ENCODE measurements at regions not wholly inside any gene's neighbourhood (a gene's known extent, or its start where the extent isn't known, plus 50 kb on each side); places are given as distances from the start of the nearest gene placed in this dataset.
"Not testable (repeated sequence)": the region's sequence is repeated elsewhere in the genome, so short reads cannot be mapped to it uniquely, and the experiment has no call there.

DNA sequence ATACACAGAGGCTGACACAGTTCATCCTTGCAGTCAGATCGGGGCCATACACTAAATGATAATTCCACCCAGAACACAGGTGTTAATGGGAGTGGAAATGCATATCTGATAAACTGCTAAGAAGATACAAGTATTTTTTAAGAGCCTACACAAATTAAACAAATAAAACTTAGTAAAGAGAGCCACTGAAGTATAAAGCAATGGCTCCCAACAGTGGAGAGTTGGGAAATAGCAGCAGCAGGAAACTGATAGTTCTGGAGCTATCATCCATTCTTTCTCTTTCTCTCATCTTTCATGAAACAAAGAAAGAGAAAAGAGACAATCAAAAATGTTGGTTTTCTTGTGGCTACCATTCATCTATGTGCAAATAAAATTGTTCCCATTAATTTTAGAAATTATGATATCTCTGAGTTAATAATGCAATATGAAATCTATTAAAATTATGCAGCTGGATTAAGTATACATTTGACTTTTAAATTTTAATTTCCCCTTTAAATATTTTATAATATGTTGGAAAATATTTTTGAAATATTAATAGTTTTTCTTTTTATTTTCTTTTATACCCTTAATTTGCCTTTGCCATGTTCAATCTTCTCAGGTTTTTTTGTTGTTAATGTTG, 120.8 kb downstream of the EMB start:
- TF ChIP-seq POLR2AphosphoS5 (IDR thresholded peaks at IDR 0.05; ENCODE audit: insufficient read depth in 1 of 2, low read depth in 1 of 2) (no peak), POLR2A (IDR thresholded peaks at IDR 0.05) (no peak)
- TF ChIP-seq, protein P1, sequence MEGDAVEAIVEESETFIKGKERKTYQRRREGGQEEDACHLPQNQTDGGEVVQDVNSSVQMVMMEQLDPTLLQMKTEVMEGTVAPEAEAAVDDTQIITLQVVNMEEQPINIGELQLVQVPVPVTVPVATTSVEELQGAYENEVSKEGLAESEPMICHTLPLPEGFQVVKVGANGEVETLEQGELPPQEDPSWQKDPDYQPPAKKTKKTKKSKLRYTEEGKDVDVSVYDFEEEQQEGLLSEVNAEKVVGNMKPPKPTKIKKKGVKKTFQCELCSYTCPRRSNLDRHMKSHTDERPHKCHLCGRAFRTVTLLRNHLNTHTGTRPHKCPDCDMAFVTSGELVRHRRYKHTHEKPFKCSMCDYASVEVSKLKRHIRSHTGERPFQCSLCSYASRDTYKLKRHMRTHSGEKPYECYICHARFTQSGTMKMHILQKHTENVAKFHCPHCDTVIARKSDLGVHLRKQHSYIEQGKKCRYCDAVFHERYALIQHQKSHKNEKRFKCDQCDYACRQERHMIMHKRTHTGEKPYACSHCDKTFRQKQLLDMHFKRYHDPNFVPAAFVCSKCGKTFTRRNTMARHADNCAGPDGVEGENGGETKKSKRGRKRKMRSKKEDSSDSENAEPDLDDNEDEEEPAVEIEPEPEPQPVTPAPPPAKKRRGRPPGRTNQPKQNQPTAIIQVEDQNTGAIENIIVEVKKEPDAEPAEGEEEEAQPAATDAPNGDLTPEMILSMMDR (IDR thresholded peaks at IDR 0.05) = no peak

DNA sequence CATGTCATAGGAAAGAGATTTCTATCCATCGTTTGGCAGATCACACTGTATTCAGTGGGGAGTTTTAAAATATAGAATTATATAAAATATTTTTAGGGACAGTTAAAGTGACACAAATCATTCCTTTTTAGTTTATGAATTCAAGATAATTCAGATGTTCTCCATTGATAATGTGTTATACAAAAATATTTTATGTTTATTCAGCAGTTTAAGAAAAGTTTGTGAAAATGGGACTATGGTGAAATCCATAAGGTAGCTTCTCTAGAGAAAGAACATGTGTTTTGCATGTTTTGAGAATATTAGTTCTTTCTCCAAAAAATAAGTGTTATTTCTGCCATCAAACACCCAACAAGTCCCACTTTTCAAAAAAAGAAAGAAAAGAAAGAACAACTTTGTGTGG, 122.9 kb downstream of the EMB start:
- no peaks in the 10 kb centered on the region for H3K9me3 ChIP-seq
- no peak for TF ChIP-seq POLR2AphosphoS5 (IDR thresholded peaks at IDR 0.05; ENCODE audit: insufficient read depth in 1 of 2, low read depth in 1 of 2)
- no peaks in the 10 kb centered on the region for H3K4me1 ChIP-seq
- intact Hi-C loops (cut with DNase I) = no loop called here
- DNase-seq (ENCODE audit: extremely low spot score in 2 of 2) = no peak
- no peaks in the 10 kb centered on the region for H3K27me3 ChIP-seq
- no peaks in the 10 kb centered on the region for H3K36me3 ChIP-seq
- no peak overlapping the region for H3K27ac ChIP-seq
- no peak overlapping the region for H3K4me3 ChIP-seq

More for the DNA sequence above, 120.8 kb downstream of the EMB start:
- no peak for DNase-seq (ENCODE audit: extremely low spot score in 2 of 2)
- no peak overlapping the region for H3K27ac ChIP-seq
- H3K4me3 ChIP-seq = no peak overlapping the region
- no peaks in the 10 kb centered on the region for H3K4me1 ChIP-seq
- H3K36me3 ChIP-seq = no peaks in the 10 kb centered on the region
- no peaks in the 10 kb centered on the region for H3K9me3 ChIP-seq
- intact Hi-C loops (cut with DNase I) = no loop called here
- H3K27me3 ChIP-seq = no peaks in the 10 kb centered on the region

DNA sequence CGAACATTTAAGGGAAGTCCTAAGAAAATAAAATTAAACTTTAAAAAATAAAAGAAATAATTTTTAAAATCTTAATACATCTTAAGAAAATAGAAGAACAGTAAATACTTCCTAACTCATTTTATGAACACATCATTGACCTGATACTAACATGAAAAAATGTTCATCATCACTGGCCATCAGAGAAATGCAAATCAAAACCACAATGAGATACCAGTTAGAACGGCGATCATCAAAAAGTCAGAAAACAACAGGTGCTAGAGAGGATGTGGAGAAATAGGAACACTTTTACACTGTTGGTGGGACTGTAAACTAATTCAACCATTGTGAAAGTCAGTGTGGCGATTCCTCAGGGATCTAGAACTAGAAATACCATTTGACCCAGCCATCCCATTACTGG, 134.6 kb downstream of the EMB start:
- H3K4me3 ChIP-seq; H3K36me3 ChIP-seq; H3K27ac ChIP-seq; intact Hi-C loops (cut with DNase I); H3K4me1 ChIP-seq; H3K27me3 ChIP-seq; DNase-seq (ENCODE audit: extremely low spot score in 2 of 2); H3K9me3 ChIP-seq: not testable (repeated sequence)

DNA sequence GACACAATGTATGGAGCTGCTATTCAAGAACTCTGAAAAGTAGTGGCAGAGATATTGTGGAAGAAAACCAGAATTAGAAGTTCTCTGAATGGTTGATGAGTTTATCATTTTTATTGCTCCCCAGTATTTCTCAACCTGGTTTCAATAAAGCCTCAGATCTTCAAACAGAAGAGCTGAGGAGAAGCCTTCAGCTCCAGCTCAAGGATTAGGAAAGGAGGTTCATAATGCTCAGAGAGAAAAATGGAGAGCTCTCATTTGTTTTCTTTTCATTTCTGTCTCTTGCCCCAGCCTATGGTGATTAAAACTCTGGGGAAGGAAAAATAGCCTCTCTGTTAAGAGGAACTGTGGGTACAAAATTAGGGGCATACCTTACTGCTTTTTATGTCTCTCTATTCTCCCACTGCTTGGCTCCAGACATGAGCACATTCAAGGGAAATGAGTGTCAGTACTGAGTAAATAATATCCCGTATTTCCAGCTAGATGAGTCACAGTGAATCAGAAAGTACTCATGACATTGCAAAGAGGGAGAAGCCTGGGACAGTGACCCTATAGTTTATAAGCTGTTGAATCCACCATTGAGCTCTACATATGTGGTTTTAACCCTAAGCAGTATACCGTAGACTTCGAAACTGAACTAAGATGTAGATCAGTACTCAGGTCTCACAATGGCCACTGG, 138.1 kb downstream of the EMB start:
- intact Hi-C loops (cut with DNase I) = no loop called here
- no peaks in the 10 kb centered on the region for H3K27me3 ChIP-seq
- TF ChIP-seq POLR2A (IDR thresholded peaks at IDR 0.05) = no peak
- TF ChIP-seq POLR2AphosphoS5 (IDR thresholded peaks at IDR 0.05; ENCODE audit: insufficient read depth in 1 of 2, low read depth in 1 of 2) = no peak
- TF ChIP-seq, protein P1 (IDR thresholded peaks at IDR 0.05) = no peak
- no peak overlapping the region for H3K27ac ChIP-seq
- H3K4me1 ChIP-seq = no peaks in the 10 kb centered on the region
- H3K9me3 ChIP-seq = no peaks in the 10 kb centered on the region
- no peak for DNase-seq (ENCODE audit: extremely low spot score in 2 of 2)
- H3K36me3 ChIP-seq = no peaks in the 10 kb centered on the region
- no peak overlapping the region for H3K4me3 ChIP-seq

DNA sequence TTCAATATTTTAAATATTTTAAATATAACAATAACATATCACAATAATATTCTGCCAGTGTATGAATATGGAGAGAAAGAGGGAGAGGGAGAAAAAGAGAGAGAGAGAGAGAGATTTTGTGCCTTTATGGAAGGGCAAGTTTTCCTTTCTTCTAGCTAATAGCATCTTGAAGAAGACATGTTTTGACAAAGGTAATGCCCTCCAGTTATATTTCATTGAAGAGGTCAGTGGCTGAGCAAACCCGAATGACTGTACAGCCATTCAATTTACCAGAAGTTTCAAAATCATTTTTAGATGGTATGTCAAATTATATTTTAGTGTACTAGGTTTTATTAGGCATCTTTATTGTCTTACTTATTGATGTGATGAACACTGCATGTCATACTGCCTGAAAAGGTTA, 139.3 kb downstream of the EMB start:
- TF ChIP-seq POLR2AphosphoS5 (IDR thresholded peaks at IDR 0.05; ENCODE audit: insufficient read depth in 1 of 2, low read depth in 1 of 2) = no peak
- no peak for TF ChIP-seq POLR2A (IDR thresholded peaks at IDR 0.05)
- TF ChIP-seq, protein P1 (IDR thresholded peaks at IDR 0.05) = no peak
- no peaks in the 10 kb centered on the region for H3K4me1 ChIP-seq
- no peaks in the 10 kb centered on the region for H3K27me3 ChIP-seq
- intact Hi-C loops (cut with DNase I) = no loop called here
- H3K36me3 ChIP-seq = no peaks in the 10 kb centered on the region
- no peak for DNase-seq (ENCODE audit: extremely low spot score in 2 of 2)
- H3K4me3 ChIP-seq = no peak overlapping the region
- H3K9me3 ChIP-seq = no peaks in the 10 kb centered on the region
- H3K27ac ChIP-seq = no peak overlapping the region

DNA sequence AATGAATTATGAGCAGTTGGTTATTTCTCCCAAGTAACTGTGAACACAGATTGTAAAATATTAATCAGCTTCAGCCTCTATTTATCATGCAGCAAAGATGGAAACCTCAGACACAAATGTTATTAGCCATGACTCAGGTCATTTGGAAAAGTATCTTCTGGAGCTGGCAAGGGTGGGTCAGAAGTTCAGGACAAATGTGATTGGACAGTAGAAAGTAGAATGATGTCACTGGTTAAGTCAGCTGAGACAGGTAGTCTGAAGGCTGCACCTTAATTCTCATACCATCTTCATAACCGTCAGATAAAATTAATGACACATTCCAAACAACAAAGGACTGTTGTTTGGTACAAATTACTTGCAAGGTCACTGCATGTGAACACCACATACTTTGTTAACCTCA, 140.2 kb downstream of the EMB start:
- no peak overlapping the region for H3K27ac ChIP-seq
- TF ChIP-seq POLR2AphosphoS5 (IDR thresholded peaks at IDR 0.05; ENCODE audit: insufficient read depth in 1 of 2, low read depth in 1 of 2) = no peak
- no peak for TF ChIP-seq POLR2A (IDR thresholded peaks at IDR 0.05)
- H3K27me3 ChIP-seq = no peaks in the 10 kb centered on the region
- intact Hi-C loops (cut with DNase I) = no loop called here
- no peaks in the 10 kb centered on the region for H3K9me3 ChIP-seq
- H3K4me3 ChIP-seq = no peak overlapping the region
- no peaks in the 10 kb centered on the region for H3K4me1 ChIP-seq
- DNase-seq (ENCODE audit: extremely low spot score in 2 of 2) = no peak
- no peaks in the 10 kb centered on the region for H3K36me3 ChIP-seq

Data from vagina (tissue), 2 donors.